MM.1S (cell line): ENCODE measurements at regions not wholly inside any gene's neighbourhood (a gene's known extent, or its start where the extent isn't known, plus 50 kb on each side); places are given as distances from the start of the nearest gene placed in this dataset.

Experiments used
- DNase-seq: peaks from one replicate; pipeline ENCODE4 v3.0.0-alpha.2; 2015
- H2AFZ ChIP-seq: fragments of 300-600 bp; sonication (generic); 2 replicates; pipeline ENCODE4 v1.6.0; 2016; ENCODE audit warnings: antibody characterized with exemption, low read length
- H3F3A ChIP-seq: fragments of 300-600 bp; sonication (generic); 2 replicates; pipeline ENCODE4 v1.6.1; 2016; ENCODE audit warnings: mild to moderate bottlenecking, antibody characterized with exemption, low read length, moderate library complexity, mixed read lengths; ENCODE audit not compliant: insufficient read depth
- H3K27ac ChIP-seq: fragments of 300-600 bp; sonication (generic); 2 replicates; pipeline ENCODE4 v1.5.1; 2016; ENCODE audit warnings: mild to moderate bottlenecking, low read length
- H3K27me3 ChIP-seq: fragments of 300-600 bp; sonication (generic); replicated peaks from 2 replicates; pipeline ENCODE4 v1.6.0; 2016; ENCODE audit warnings: low read length; ENCODE audit not compliant: insufficient read depth
- H3K36me3 ChIP-seq: fragments of 300-600 bp; sonication (generic); replicated peaks from 2 replicates; pipeline ENCODE4 v1.6.1; 2016; ENCODE audit warnings: mild to moderate bottlenecking, low read length, mixed read lengths; ENCODE audit not compliant: insufficient read depth
- H3K4me1 ChIP-seq: fragments of 300-600 bp; sonication (generic); 2 replicates; pipeline ENCODE4 v1.6.1; 2016; ENCODE audit warnings: low read length, mixed read lengths
- H3K4me2 ChIP-seq: fragments of 300-600 bp; sonication (generic); 2 replicates; pipeline ENCODE4 v1.6.0; 2016; ENCODE audit warnings: low read depth, low read length
- H3K4me3 ChIP-seq: fragments of 300-600 bp; sonication (generic); 2 replicates; pipeline ENCODE4 v1.5.1; 2016; ENCODE audit warnings: low read length, mixed read lengths
- H3K79me2 ChIP-seq: fragments of 300-600 bp; sonication (generic); 2 replicates; pipeline ENCODE4 v1.6.1; 2016; ENCODE audit warnings: mixed run types, low read length, mixed read lengths
- H3K9ac ChIP-seq: fragments of 300-600 bp; sonication (generic); 2 replicates; pipeline ENCODE4 v1.6.1; 2016; ENCODE audit warnings: low read length, mixed read lengths
- H3K9me2 ChIP-seq: fragments of 300-600 bp; sonication (generic); replicated peaks from 2 replicates; pipeline ENCODE4 v1.6.1; 2016; ENCODE audit warnings: mild to moderate bottlenecking, low read length, mixed read lengths; ENCODE audit not compliant: insufficient read depth
- H3K9me3 ChIP-seq: fragments of 300-600 bp; sonication (generic); replicated peaks from 2 replicates; pipeline ENCODE4 v1.6.1; 2016; ENCODE audit warnings: mild to moderate bottlenecking, low read length, mixed read lengths; ENCODE audit not compliant: insufficient read depth
- H4K20me1 ChIP-seq: fragments of 300-600 bp; sonication (generic); 2 replicates; pipeline ENCODE4 v1.6.1; 2016; ENCODE audit warnings: mild to moderate bottlenecking, low read length, moderate library complexity, mixed read lengths; ENCODE audit not compliant: insufficient read depth
- CTCF ChIP-seq: fragments of 300-600 bp; sonication (generic); IDR thresholded peaks from 2 replicates; pipeline ENCODE4 v1.5.1; 2016; ENCODE audit warnings: antibody characterized with exemption, low read length, mixed read lengths
- EZH2 ChIP-seq: fragments of 300-600 bp; sonication (generic); optimal IDR thresholded peaks from 2 replicates; pipeline ENCODE3; 2017; ENCODE audit warnings: low read depth, mild to moderate bottlenecking, antibody characterized with exemption, low read length, mixed read lengths
- EZH2phosphoT487 ChIP-seq: fragments of 300-600 bp; sonication (generic); IDR thresholded peaks from 2 replicates; pipeline ENCODE4 v1.6.1; 2018; ENCODE audit warnings: antibody characterized with exemption, low read length

- H3K4me1 ChIP-seq: peaks cover 14% of the 10 kb centered on the region
- H3K4me2 ChIP-seq: no peak overlapping the region
- no peak overlapping the region for H3K9ac ChIP-seq
- H3K79me2 ChIP-seq: no peaks in the 10 kb centered on the region
- no peak overlapping the region for H3K4me3 ChIP-seq
- H3K27me3 ChIP-seq: no peaks in the 10 kb centered on the region
- no peaks in the 10 kb centered on the region for H3K36me3 ChIP-seq
- no peaks in the 10 kb centered on the region for H3K9me3 ChIP-seq
- no peaks in the 10 kb centered on the region for H3K9me2 ChIP-seq
- no peak overlapping the region for H2AFZ ChIP-seq
- no peak for DNase-seq
- H3K27ac ChIP-seq: no peak overlapping the region
- no peaks in the 10 kb centered on the region for H3F3A ChIP-seq
- TF ChIP-seq EZH2phosphoT487 (no peak), CTCF (no peak), EZH2 (no peak)
- no peaks in the 10 kb centered on the region for H4K20me1 ChIP-seq
These were observed 294.2 kb downstream of the UACA start for GRCh38 chr15:70469182-70469581.

- Histone ChIP-seq H3K4me3 (no peak overlapping the region), H3K9me3 (no peaks in the 10 kb centered on the region), H3K27ac (no peak overlapping the region), H3K79me2 (no peaks in the 10 kb centered on the region), H3K9ac (no peak overlapping the region), H3K4me1 (peaks cover 15% of the 10 kb centered on the region), H2AFZ (0 out of 2 replicates have a peak overlapping the region, but pooled peaks have one; percentile 37), H3K27me3 (no peaks in the 10 kb centered on the region), H3K36me3 (no peaks in the 10 kb centered on the region), H3F3A (no peaks in the 10 kb centered on the region), H3K9me2 (no peaks in the 10 kb centered on the region), H4K20me1 (no peaks in the 10 kb centered on the region), H3K4me2 (no peak overlapping the region)
- TF ChIP-seq EZH2phosphoT487 (no peak), CTCF (peak; percentile 91)
- DNase-seq: peak; percentile 78
These were observed 296.3 kb downstream of the UACA start for GRCh38 chr15:70466895-70467529.

GRCh38 chr15:70466305-70466704 lies 297.1 kb downstream of the UACA start:
- peak overlapping the region; percentile 7; the same call in 1 of the 2 replicates for H3K4me2 ChIP-seq
- no peak overlapping the region for H3K9ac ChIP-seq

More at GRCh38 chr15:70466305-70466704, 297.1 kb downstream of the UACA start:
- Histone ChIP-seq H3K9me2 (no peaks in the 10 kb centered on the region), H3K4me1 (peaks cover 19% of the 10 kb centered on the region), H3F3A (no peaks in the 10 kb centered on the region), H3K4me3 (no peak overlapping the region), H3K27ac (no peak overlapping the region), H3K9me3 (no peaks in the 10 kb centered on the region), H3K36me3 (no peaks in the 10 kb centered on the region), H4K20me1 (no peaks in the 10 kb centered on the region), H2AFZ (no peak overlapping the region), H3K79me2 (no peaks in the 10 kb centered on the region), H3K27me3 (no peaks in the 10 kb centered on the region)
- TF ChIP-seq CTCF (no peak), EZH2phosphoT487 (no peak), EZH2 (no peak)
- peak; percentile 15 for DNase-seq
